ENCODE measurements at regions not wholly inside any gene's neighbourhood (a gene's known extent, or its start where the extent isn't known, plus 50 kb on each side); places are given as distances from the start of the nearest gene placed in this dataset.

- no peak for TF ChIP-seq RFX5 (IDR thresholded peaks at IDR 0.05; ENCODE audit: low read depth, low read length)
- TF ChIP-seq, protein P1, sequence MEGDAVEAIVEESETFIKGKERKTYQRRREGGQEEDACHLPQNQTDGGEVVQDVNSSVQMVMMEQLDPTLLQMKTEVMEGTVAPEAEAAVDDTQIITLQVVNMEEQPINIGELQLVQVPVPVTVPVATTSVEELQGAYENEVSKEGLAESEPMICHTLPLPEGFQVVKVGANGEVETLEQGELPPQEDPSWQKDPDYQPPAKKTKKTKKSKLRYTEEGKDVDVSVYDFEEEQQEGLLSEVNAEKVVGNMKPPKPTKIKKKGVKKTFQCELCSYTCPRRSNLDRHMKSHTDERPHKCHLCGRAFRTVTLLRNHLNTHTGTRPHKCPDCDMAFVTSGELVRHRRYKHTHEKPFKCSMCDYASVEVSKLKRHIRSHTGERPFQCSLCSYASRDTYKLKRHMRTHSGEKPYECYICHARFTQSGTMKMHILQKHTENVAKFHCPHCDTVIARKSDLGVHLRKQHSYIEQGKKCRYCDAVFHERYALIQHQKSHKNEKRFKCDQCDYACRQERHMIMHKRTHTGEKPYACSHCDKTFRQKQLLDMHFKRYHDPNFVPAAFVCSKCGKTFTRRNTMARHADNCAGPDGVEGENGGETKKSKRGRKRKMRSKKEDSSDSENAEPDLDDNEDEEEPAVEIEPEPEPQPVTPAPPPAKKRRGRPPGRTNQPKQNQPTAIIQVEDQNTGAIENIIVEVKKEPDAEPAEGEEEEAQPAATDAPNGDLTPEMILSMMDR (conservative IDR thresholded peaks at IDR 0.05; ENCODE audit: low read depth, low read length): no peak
- TF ChIP-seq RAD21 (IDR thresholded peaks at IDR 0.05; ENCODE audit: low read length): no peak
- TF ChIP-seq FOS (IDR thresholded peaks at IDR 0.05; ENCODE audit: low read depth, low read length): no peak
- TF ChIP-seq USF2 (IDR thresholded peaks at IDR 0.05; ENCODE audit: low read depth, low read length): no peak
- no peak for TF ChIP-seq POLR2A (IDR thresholded peaks at IDR 0.05; ENCODE audit: low read depth, low read length)
- no peak for TF ChIP-seq ELK1 (IDR thresholded peaks at IDR 0.05; ENCODE audit: borderline replicate concordance, low read depth, low read length)
- no peak for TF ChIP-seq MXI1 (IDR thresholded peaks at IDR 0.05; ENCODE audit: borderline replicate concordance, low read depth, low read length)
Measured at GRCh38 chr14:97572583-97573458, 775.6 kb downstream of the VRK1 start.

Data from IMR-90 (cell line).